ENCODE measurements at regions not wholly inside any gene's neighbourhood (a gene's known extent, or its start where the extent isn't known, plus 50 kb on each side); places are given as distances from the start of the nearest gene placed in this dataset.
"Not testable (repeated sequence)": the region's sequence is repeated elsewhere in the genome, so short reads cannot be mapped to it uniquely, and the experiment has no call there.

DNA sequence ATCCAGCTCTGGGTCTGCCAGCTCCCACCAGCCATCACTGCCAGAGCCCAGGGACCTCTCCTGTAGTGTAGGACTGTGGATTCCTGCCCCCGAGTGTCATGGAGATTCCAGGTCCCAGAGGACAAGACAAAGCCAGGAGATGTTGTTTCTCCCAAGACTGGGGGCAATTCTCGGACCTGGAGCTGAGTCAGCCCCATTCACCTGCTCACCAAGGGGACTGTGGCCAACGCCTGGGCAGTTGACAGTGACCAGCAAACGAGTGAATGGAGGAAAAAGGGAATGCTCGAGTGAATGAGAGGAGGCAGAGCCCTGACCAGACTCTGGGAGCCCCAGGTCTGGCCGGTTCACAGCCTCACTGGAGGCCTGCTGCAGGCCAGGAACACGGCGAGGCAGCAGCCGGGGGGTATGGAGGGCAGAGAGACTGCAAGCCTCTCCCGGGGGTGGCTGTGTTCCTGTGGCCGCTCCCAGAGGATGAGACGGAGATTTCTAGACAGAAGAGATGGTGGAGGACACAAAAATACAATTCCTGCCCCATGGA, 61.3 kb upstream of the PRR5 start:
- H3K4me1 ChIP-seq, result no peaks in the 10 kb centered on the region
- H3K4me1 Mint-ChIP-seq, result peaks cover 20% of the 10 kb centered on the region
- H3K27me3 ChIP-seq, result no peaks in the 10 kb centered on the region
- no peaks in the 10 kb centered on the region for H3K9me3 ChIP-seq (ENCODE audit: low read depth)
- H3K36me3 Mint-ChIP-seq, result no peaks in the 10 kb centered on the region
- peak overlapping the region; percentile 26 for H2AFZ ChIP-seq (replicated peaks)
- no peaks in the 10 kb centered on the region for H3K79me2 ChIP-seq (ENCODE audit: low read depth)
- no peak overlapping the region for H3K4me3 Mint-ChIP-seq
- H3K9me3 Mint-ChIP-seq, result no peaks in the 10 kb centered on the region
- no peaks in the 10 kb centered on the region for H3K36me3 ChIP-seq
- peaks cover 15% of the 10 kb centered on the region for H3K27me3 Mint-ChIP-seq (ENCODE audit: insufficient read depth, low read depth)
- peak overlapping the region; percentile 74 for H3K27ac Mint-ChIP-seq
- H3F3A ChIP-seq (ENCODE audit: low read depth), result no peaks in the 10 kb centered on the region
- no peak overlapping the region for H3K4me2 ChIP-seq
- TF ChIP-seq, protein P1, sequence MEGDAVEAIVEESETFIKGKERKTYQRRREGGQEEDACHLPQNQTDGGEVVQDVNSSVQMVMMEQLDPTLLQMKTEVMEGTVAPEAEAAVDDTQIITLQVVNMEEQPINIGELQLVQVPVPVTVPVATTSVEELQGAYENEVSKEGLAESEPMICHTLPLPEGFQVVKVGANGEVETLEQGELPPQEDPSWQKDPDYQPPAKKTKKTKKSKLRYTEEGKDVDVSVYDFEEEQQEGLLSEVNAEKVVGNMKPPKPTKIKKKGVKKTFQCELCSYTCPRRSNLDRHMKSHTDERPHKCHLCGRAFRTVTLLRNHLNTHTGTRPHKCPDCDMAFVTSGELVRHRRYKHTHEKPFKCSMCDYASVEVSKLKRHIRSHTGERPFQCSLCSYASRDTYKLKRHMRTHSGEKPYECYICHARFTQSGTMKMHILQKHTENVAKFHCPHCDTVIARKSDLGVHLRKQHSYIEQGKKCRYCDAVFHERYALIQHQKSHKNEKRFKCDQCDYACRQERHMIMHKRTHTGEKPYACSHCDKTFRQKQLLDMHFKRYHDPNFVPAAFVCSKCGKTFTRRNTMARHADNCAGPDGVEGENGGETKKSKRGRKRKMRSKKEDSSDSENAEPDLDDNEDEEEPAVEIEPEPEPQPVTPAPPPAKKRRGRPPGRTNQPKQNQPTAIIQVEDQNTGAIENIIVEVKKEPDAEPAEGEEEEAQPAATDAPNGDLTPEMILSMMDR (IDR thresholded peaks at IDR 0.05), result no peak
- TF ChIP-seq EZH2 (IDR thresholded peaks at IDR 0.05) (no peak), EZH2phosphoT487 (IDR thresholded peaks at IDR 0.05) (no peak)
- H3K9ac ChIP-seq, result no peak overlapping the region
- no peaks in the 10 kb centered on the region for H4K20me1 ChIP-seq (ENCODE audit: low read depth)
- no peak for DNase-seq (ENCODE audit: low spot score)
- no peak overlapping the region for H3K4me3 ChIP-seq
- no peak overlapping the region for H3K27ac ChIP-seq

DNA sequence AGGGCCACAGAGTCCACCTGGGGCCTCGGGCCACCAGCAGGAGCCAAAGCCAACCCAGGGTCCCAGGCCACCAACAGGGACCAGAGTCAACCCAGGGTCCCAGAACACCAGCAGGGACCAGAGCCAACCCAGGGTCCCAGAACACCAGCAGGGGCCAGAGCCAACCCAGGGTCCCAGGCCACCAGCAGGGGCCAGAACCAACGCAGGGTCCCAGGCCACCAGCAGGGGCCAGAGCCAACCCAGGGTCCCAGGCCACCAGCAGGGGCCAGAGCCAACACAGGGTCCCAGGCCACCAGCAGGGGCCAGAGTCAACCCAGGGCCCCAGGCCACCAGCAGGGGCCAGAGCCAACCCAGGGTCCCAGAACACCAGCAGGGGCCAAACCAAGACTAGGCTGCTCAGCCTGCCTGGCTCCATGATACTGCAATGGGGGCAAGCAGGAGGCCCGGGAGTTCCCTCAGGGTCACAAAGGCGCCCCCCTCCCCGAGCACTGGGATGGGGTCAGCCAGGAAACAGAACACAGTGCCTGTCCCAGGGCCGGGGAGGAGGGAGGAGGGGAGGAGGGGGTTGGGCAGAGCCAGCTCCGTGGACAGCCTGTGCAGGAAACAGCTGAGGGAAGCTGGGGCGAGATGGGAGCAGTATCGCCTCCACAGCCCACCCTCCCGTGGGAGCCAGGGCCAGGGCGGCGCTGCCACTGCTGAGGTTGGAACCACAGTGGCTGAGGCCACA, 62.0 kb upstream of the PRR5 start:
- TF ChIP-seq EZH2 (IDR thresholded peaks at IDR 0.05), result no peak
- Mint-ChIP-seq H3K27me3 (ENCODE audit: insufficient read depth, low read depth) (peaks cover 15% of the 10 kb centered on the region), H3K9me3 (no peaks in the 10 kb centered on the region), H3K4me1 (peaks cover 17% of the 10 kb centered on the region), H3K4me3 (no peak overlapping the region), H3K27ac (peak overlapping the region; percentile 57), H3K36me3 (no peaks in the 10 kb centered on the region)
- H4K20me1 ChIP-seq (ENCODE audit: low read depth), result no peaks in the 10 kb centered on the region
- no peaks in the 10 kb centered on the region for H3K9me3 ChIP-seq (ENCODE audit: low read depth)
- H3F3A ChIP-seq (ENCODE audit: low read depth), result no peaks in the 10 kb centered on the region
- no peaks in the 10 kb centered on the region for H3K4me1 ChIP-seq
- H3K9ac ChIP-seq, result no peak overlapping the region
- H3K27ac ChIP-seq, result no peak overlapping the region
- H3K36me3 ChIP-seq, result no peaks in the 10 kb centered on the region
- H2AFZ ChIP-seq (replicated peaks), result peak overlapping the region; percentile 26
- H3K79me2 ChIP-seq (ENCODE audit: low read depth), result no peaks in the 10 kb centered on the region
- no peaks in the 10 kb centered on the region for H3K27me3 ChIP-seq
- H3K4me2 ChIP-seq, result no peak overlapping the region
- DNase-seq (ENCODE audit: low spot score), result no peak
- H3K4me3 ChIP-seq, result no peak overlapping the region

DNA sequence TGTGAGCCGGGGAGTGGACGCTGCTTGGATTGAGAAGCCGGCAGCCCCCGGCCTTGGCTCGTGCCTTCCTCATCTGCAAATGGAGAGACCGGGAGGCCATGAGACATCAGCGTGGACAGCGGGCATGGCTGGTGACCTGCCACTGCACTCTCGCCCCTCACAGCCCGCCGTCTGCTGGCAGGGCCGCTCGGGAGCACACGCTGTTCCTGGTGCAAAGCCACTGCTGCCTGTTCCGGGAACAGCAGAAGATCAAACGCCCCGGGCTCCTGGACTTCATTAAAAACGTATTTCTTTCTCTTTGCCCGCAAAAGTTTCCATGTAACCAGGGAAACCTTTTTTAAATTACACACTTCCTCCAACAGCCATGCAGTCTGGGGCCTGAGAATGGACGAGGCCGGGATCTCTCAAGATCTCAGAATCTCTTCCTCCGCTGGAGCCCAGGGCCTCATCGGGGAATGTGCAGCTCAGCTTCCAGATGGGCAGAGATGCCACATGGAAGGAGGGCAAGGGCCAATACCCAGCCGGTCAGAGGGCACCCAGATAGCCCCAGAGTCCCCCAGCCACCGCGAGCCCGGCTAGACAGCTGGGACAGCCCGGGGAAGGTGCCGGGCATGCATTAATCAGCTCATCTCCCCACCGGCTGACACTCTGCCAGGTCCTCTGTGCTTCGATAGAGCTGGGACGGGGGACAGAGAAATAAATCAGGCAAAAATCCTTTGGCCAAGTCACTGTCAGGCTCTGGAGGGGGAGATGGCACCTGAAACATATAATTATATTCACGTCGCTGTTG, 62.8 kb upstream of the PRR5 start:
- no peak overlapping the region for H2AFZ ChIP-seq (replicated peaks)
- peaks cover 17% of the 10 kb centered on the region for H3K4me1 Mint-ChIP-seq
- peaks cover 15% of the 10 kb centered on the region for H3K27me3 Mint-ChIP-seq (ENCODE audit: insufficient read depth, low read depth)

DNA sequence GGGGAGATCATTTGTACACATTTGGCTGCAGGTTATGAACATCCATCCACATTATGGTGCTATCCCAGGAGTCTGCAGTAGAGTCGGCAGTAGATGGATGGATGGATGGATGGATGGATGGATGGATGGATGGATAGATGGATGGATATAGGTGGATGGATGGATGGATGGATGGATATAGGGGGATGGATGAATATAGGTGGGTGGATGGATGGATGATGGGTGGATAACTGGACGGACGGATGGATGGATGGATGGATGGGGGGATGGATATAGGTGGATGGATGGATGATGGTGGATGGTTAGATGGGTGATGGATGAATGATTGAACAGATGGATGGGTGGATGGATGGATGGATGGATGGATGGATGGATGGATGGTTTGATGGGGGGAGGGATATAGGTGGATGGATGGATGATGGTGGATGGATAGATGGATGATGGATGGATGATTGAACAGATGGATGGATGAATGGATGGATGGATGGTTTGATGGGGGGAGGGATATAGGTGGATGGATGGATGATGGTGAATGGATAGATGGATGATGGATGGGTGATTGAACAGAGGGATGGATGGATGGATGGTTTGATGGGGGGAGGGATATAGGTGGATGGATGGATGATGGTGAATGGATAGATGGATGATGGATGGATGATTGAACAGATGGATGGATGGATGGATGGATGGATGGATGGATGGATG, 65.3 kb upstream of the PRR5 start:
- not testable (repeated sequence) for H3K27ac Mint-ChIP-seq

More for the DNA sequence above, 62.8 kb upstream of the PRR5 start:
- no peak for TF ChIP-seq EZH2phosphoT487 (IDR thresholded peaks at IDR 0.05)
- TF ChIP-seq, protein P1 (IDR thresholded peaks at IDR 0.05), result no peak
- no peak for TF ChIP-seq EZH2 (IDR thresholded peaks at IDR 0.05)
- H3K4me2 ChIP-seq, result no peak overlapping the region
- no peak for DNase-seq (ENCODE audit: low spot score)
- H3K36me3 Mint-ChIP-seq, result no peaks in the 10 kb centered on the region
- no peaks in the 10 kb centered on the region for H3K27me3 ChIP-seq
- no peak overlapping the region for H3K4me3 Mint-ChIP-seq
- no peaks in the 10 kb centered on the region for H3K79me2 ChIP-seq (ENCODE audit: low read depth)
- H3K36me3 ChIP-seq, result no peaks in the 10 kb centered on the region
- no peak overlapping the region for H3K4me3 ChIP-seq
- H4K20me1 ChIP-seq (ENCODE audit: low read depth), result no peaks in the 10 kb centered on the region
- H3K27ac Mint-ChIP-seq, result peak overlapping the region; percentile 81
- no peaks in the 10 kb centered on the region for H3F3A ChIP-seq (ENCODE audit: low read depth)
- H3K9ac ChIP-seq, result no peak overlapping the region
- no peaks in the 10 kb centered on the region for H3K4me1 ChIP-seq
- no peaks in the 10 kb centered on the region for H3K9me3 Mint-ChIP-seq
- no peaks in the 10 kb centered on the region for H3K9me3 ChIP-seq (ENCODE audit: low read depth)
- no peak overlapping the region for H3K27ac ChIP-seq

DNA sequence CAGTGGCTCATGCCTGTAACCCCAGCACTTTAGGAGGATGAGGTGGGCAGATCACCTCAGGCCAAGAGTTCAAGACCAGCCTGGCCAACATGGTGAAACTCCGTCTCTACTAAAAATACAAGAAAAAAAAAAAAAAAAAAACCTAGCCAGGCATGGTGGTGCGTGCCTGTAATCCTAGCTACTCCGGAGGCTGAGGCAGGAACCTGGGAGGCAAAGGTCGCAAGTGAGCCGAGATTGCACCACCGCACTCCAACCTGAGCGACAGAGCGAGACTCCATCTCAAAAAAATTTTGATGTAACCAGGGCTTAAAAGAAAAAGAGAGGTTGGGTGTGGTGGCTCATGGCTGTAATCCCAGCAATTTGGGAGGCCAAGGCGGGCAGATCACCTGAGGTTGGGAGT, 66.4 kb upstream of the PRR5 start:
- not testable (repeated sequence) for H3K4me1 ChIP-seq, H3K27ac ChIP-seq
- peaks cover 14% of the 10 kb centered on the region for H3K4me1 Mint-ChIP-seq

More for the DNA sequence above, 65.3 kb upstream of the PRR5 start:
- not testable (repeated sequence) for DNase-seq (ENCODE audit: low spot score); H3K36me3 Mint-ChIP-seq; H3K9me3 ChIP-seq (ENCODE audit: low read depth); H2AFZ ChIP-seq (replicated peaks); H3K36me3 ChIP-seq; H3K9me3 Mint-ChIP-seq; H4K20me1 ChIP-seq (ENCODE audit: low read depth); H3K4me3 ChIP-seq; H3K79me2 ChIP-seq (ENCODE audit: low read depth); H3K4me1 ChIP-seq; H3F3A ChIP-seq (ENCODE audit: low read depth); H3K4me2 ChIP-seq; H3K4me3 Mint-ChIP-seq; H3K9ac ChIP-seq; H3K27ac ChIP-seq
- Mint-ChIP-seq H3K4me1 (peaks cover 14% of the 10 kb centered on the region), H3K27me3 (ENCODE audit: insufficient read depth, low read depth) (peaks cover 15% of the 10 kb centered on the region)
- peaks cover 15% of the 10 kb centered on the region for H3K27me3 ChIP-seq

More for the DNA sequence above, 66.4 kb upstream of the PRR5 start:
- not testable (repeated sequence) for H3F3A ChIP-seq (ENCODE audit: low read depth); H3K9me3 Mint-ChIP-seq; H3K79me2 ChIP-seq (ENCODE audit: low read depth); H3K4me2 ChIP-seq; H3K36me3 ChIP-seq; H3K36me3 Mint-ChIP-seq; H2AFZ ChIP-seq (replicated peaks); H3K9me3 ChIP-seq (ENCODE audit: low read depth); H3K4me3 Mint-ChIP-seq; H4K20me1 ChIP-seq (ENCODE audit: low read depth); H3K9ac ChIP-seq; DNase-seq (ENCODE audit: low spot score); H3K27ac Mint-ChIP-seq; H3K4me3 ChIP-seq
- peaks cover 23% of the 10 kb centered on the region for H3K27me3 ChIP-seq
- peaks cover 22% of the 10 kb centered on the region for H3K27me3 Mint-ChIP-seq (ENCODE audit: insufficient read depth, low read depth)
